Vagina (tissue), 2 donors: ENCODE measurements at regions not wholly inside any gene's neighbourhood (a gene's known extent, or its start where the extent isn't known, plus 50 kb on each side); places are given as distances from the start of the nearest gene placed in this dataset.

Source experiments
- DNase-seq, 2 donors: peaks; one replicate each; pipeline ENCODE4 v3.0.0-alpha.2; 2017; ENCODE audit errors: extremely low spot score in 2 of 2
- H3K27ac ChIP-seq: fragments of 200-600 bp; sonication (generic); one replicate; pipeline ENCODE4 v1.5.1; 2019
- H3K27me3 ChIP-seq: fragments of 200-600 bp; sonication (generic); one replicate; pipeline ENCODE4 v1.5.1; 2019
- H3K36me3 ChIP-seq, 2 donors: fragments of 200-600 bp; sonication (generic); one replicate each; pipeline ENCODE4 v1.5.1; 2017 to 2019
- H3K4me1 ChIP-seq: fragments of 200-600 bp; sonication (generic); one replicate; pipeline ENCODE4 v1.5.1; 2019
- H3K4me3 ChIP-seq, 2 donors: fragments of 200-600 bp; sonication (generic); 1 replicate in 1 of 2; 2 replicates in 1 of 2; pipeline ENCODE4 v1.5.1; 2016 to 2019
- H3K9me3 ChIP-seq: fragments of 200-600 bp; sonication (generic); one replicate; pipeline ENCODE4 v1.5.1; 2019
- POLR2A ChIP-seq, 2 donors: fragments of 450-650 bp; IDR thresholded peaks; one replicate each; pipeline ENCODE4 v1.6.1; 2017; ENCODE audit warnings: antibody characterized with exemption in 2 of 2, mild to moderate bottlenecking in 2 of 2, moderate library complexity in 2 of 2
- POLR2AphosphoS5 ChIP-seq, 2 donors: sonication (generic); formaldehyde crosslinking; IDR thresholded peaks; one replicate each; pipeline ENCODE4 v1.9.0; 2017; ENCODE audit warnings: antibody characterized with exemption in 2 of 2, mild to moderate bottlenecking in 2 of 2, low read depth in 1 of 2; ENCODE audit not compliant: insufficient read depth in 1 of 2
- intact Hi-C: fragments of 100-400 bp; cut with DNase I; formaldehyde crosslinking; loops from one replicate; pipeline ENCODE4 v1.15.1; 2023
- TF ChIP-seq, protein P1 (sequence below), 3 experiments: fragments of 450-650 bp in 2 of 3; fragments of 200-600 bp in 1 of 3; sonication (generic) in 1 of 3; IDR thresholded peaks; one replicate each; pipeline ENCODE4 v1.5.1; 2017 to 2019; ENCODE audit warnings: antibody characterized with exemption in 3 of 3, mild to moderate bottlenecking in 2 of 3, moderate library complexity in 2 of 3

DNA sequence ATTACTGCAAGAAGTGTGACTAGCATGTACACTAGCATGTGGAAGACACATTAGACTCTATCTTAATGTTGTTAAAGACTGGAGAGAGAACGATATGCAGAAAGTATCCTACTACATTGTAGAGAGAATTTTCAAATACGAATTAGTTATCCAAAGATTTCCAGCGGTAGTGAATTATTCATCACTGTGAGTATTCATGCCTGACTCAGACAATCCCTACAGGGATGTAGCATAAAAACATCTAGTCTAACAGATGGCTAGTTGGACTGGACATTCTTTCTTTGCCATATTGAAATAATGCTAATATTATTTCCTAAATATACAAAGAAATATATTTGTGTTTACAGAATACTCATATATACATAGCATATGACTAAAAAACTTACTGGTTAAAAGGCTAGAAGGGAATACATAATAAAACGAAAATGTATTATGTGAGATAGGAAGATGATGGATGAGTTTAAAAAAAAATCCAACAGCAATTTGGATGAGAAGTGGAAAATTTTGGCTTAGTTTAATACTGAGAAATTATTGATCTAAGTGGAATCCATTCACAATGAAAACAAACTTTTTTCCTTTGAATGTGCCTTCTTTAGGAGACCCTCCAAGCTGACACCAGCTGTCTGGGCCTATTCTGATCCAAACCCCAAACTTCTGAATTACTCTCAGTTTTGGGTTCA is 580.7 kb downstream of the RFPL4B start:
- no peaks in the 10 kb centered on the region for H3K4me1 ChIP-seq
- intact Hi-C loops, result no loop called here

DNA sequence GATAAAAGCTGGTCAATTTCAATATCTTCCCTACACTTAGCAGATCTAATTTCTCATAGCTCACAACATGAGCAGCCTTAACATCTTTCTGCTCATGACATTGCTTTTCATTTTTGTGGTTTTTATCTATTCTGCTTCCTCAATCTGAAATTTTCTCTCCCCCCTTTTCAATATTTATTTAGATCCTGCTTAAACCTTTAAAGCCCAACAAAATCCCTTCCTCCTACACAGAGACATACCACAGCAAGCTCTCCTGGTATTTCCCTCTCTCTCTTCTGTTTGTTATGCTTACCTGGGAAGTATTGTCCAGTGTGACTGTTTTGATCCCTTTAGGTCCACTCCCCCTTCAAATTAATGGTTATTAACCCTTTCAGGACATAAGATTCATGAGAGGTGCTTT is 582.5 kb downstream of the RFPL4B start:
- DNase-seq, result no peak
- no peaks in the 10 kb centered on the region for H3K4me1 ChIP-seq
- H3K4me3 ChIP-seq, result no peak overlapping the region
- TF ChIP-seq POLR2AphosphoS5 (IDR thresholded peaks at IDR 0.05; ENCODE audit: insufficient read depth in 1 of 2, low read depth in 1 of 2) (no peak), POLR2A (IDR thresholded peaks at IDR 0.05) (no peak)
- TF ChIP-seq, protein P1, sequence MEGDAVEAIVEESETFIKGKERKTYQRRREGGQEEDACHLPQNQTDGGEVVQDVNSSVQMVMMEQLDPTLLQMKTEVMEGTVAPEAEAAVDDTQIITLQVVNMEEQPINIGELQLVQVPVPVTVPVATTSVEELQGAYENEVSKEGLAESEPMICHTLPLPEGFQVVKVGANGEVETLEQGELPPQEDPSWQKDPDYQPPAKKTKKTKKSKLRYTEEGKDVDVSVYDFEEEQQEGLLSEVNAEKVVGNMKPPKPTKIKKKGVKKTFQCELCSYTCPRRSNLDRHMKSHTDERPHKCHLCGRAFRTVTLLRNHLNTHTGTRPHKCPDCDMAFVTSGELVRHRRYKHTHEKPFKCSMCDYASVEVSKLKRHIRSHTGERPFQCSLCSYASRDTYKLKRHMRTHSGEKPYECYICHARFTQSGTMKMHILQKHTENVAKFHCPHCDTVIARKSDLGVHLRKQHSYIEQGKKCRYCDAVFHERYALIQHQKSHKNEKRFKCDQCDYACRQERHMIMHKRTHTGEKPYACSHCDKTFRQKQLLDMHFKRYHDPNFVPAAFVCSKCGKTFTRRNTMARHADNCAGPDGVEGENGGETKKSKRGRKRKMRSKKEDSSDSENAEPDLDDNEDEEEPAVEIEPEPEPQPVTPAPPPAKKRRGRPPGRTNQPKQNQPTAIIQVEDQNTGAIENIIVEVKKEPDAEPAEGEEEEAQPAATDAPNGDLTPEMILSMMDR (IDR thresholded peaks at IDR 0.05), result no peak
- no peaks in the 10 kb centered on the region for H3K36me3 ChIP-seq
- H3K27me3 ChIP-seq, result no peaks in the 10 kb centered on the region
- intact Hi-C loops, result no loop called here
- H3K9me3 ChIP-seq, result no peaks in the 10 kb centered on the region
- H3K27ac ChIP-seq, result no peak overlapping the region

More for the DNA sequence above, 580.7 kb downstream of the RFPL4B start:
- Histone ChIP-seq H3K36me3 (no peaks in the 10 kb centered on the region), H3K27ac (no peak overlapping the region), H3K9me3 (no peaks in the 10 kb centered on the region), H3K27me3 (no peaks in the 10 kb centered on the region), H3K4me3 (no peak overlapping the region)
- DNase-seq, result no peak
- TF ChIP-seq POLR2AphosphoS5 (IDR thresholded peaks at IDR 0.05; ENCODE audit: insufficient read depth in 1 of 2, low read depth in 1 of 2), result no peak
- TF ChIP-seq POLR2A (IDR thresholded peaks at IDR 0.05), result no peak
- TF ChIP-seq, protein P1 (IDR thresholded peaks at IDR 0.05), result no peak

DNA sequence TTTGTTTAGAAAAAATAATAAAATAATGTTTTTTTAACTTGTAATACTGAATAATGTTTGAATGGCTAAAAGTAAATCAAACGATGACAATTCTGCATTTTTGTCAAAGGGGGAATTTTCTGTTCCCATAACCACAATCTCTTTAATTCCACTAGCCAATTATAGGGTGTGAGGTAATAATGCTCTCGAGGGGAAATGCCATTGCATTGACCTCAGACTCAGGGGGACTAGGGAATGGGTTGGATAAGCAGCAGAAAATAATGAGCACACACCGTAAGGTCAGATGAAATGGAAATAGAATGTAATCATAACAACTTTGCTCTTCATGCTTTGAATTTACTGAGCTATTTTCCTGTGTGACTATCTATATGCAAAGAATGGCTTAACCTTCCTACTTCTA is 584.7 kb downstream of the RFPL4B start:
- intact Hi-C loops, result no loop called here
- Histone ChIP-seq H3K27ac (no peak overlapping the region), H3K9me3 (no peaks in the 10 kb centered on the region), H3K4me1 (no peaks in the 10 kb centered on the region), H3K4me3 (no peak overlapping the region), H3K36me3 (no peaks in the 10 kb centered on the region), H3K27me3 (no peaks in the 10 kb centered on the region)
- TF ChIP-seq, protein P1 (IDR thresholded peaks at IDR 0.05), result no peak
- TF ChIP-seq POLR2AphosphoS5 (IDR thresholded peaks at IDR 0.05; ENCODE audit: insufficient read depth in 1 of 2, low read depth in 1 of 2) (no peak), POLR2A (IDR thresholded peaks at IDR 0.05) (no peak)
- no peak for DNase-seq

DNA sequence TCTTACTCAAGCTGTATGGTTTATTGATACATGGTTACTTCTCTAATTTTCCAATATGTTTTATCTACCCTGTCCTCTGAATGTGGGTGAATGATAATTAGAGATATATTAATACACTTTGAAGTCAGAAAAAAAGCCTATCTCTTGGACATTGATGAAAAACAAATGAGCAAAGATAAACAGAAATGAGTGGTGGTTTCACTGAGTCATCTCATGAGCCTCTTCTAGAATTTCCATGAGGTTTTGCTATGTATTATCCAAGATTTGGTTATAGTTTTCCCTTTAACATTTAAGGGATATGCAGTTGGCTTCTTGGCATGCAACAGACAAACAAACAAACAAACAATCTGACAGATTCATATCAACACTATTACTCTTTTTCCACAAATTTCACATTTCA is 586.8 kb downstream of the RFPL4B start:
- Histone ChIP-seq H3K36me3 (no peaks in the 10 kb centered on the region), H3K4me3 (no peak overlapping the region), H3K9me3 (no peaks in the 10 kb centered on the region), H3K27ac (no peak overlapping the region), H3K4me1 (no peaks in the 10 kb centered on the region), H3K27me3 (no peaks in the 10 kb centered on the region)
- TF ChIP-seq, protein P1 (IDR thresholded peaks at IDR 0.05), result no peak
- TF ChIP-seq POLR2A (IDR thresholded peaks at IDR 0.05) (no peak), POLR2AphosphoS5 (IDR thresholded peaks at IDR 0.05; ENCODE audit: insufficient read depth in 1 of 2, low read depth in 1 of 2) (no peak)
- no peak for DNase-seq
- intact Hi-C loops, result no loop called here
